Breast epithelium (tissue), 4 donors: ENCODE measurements at regions not wholly inside any gene's neighbourhood (a gene's known extent, or its start where the extent isn't known, plus 50 kb on each side); places are given as distances from the start of the nearest gene placed in this dataset.

Source experiments
- DNase-seq, 2 donors: peaks; one replicate each; pipeline ENCODE4 v3.0.0-alpha.2; 2019; ENCODE audit warnings: low spot score in 2 of 2
- H3K27ac ChIP-seq, 2 donors: fragments of 200-600 bp; sonication (generic) in 1 of 2; one replicate each; pipeline ENCODE4 v1.5.1; 2016 to 2019; ENCODE audit warnings: mild to moderate bottlenecking in 1 of 2
- H3K27me3 ChIP-seq, 2 donors: fragments of 200-600 bp; sonication (generic) in 1 of 2; one replicate each; pipeline versions ENCODE4 v1.5.1 to v1.6.0; 2017 to 2019; ENCODE audit warnings: control low read depth in 1 of 2, mild to moderate bottlenecking in 1 of 2
- H3K36me3 ChIP-seq: fragments of 200-600 bp; one replicate; pipeline ENCODE4 v1.5.1; 2019
- H3K4me1 ChIP-seq, 2 donors: fragments of 200-600 bp; sonication (generic); one replicate each; pipeline ENCODE4 v1.5.1; 2016 to 2019; ENCODE audit warnings: control low read depth in 1 of 2
- H3K4me3 ChIP-seq, 3 donors: fragments of 200-600 bp; sonication (generic); 1 replicate in 2 of 3; 2 replicates in 1 of 3; pipeline ENCODE4 v1.5.1; 2016 to 2019; ENCODE audit warnings: mild to moderate bottlenecking in 3 of 3, moderate library complexity in 2 of 3
- H3K9me3 ChIP-seq, 2 donors: fragments of 200-600 bp; sonication (generic) in 1 of 2; one replicate each; pipeline ENCODE4 v1.5.1; 2016 to 2019; ENCODE audit warnings: control low read depth in 1 of 2
- POLR2A ChIP-seq: fragments of 450-650 bp; IDR thresholded peaks from one replicate; pipeline ENCODE4 v1.6.1; 2016; ENCODE audit warnings: antibody characterized with exemption, mild to moderate bottlenecking, moderate library complexity
- POLR2AphosphoS5 ChIP-seq, 3 donors: sonication (generic); formaldehyde crosslinking; IDR thresholded peaks; one replicate each; pipeline ENCODE4 v1.6.1; 2017; ENCODE audit warnings: antibody characterized with exemption in 3 of 3
- intact Hi-C: fragments of 100-400 bp; cut with DNase I; formaldehyde crosslinking; loops from one replicate; pipeline ENCODE4 v1.15.1; 2023; ENCODE audit warnings: low total_unique reads
- TF ChIP-seq, protein P1 (sequence below), 3 donors: fragments of 450-650 bp; IDR thresholded peaks; one replicate each; pipeline ENCODE4 v1.5.1; 2016 to 2017; ENCODE audit warnings: antibody characterized with exemption in 3 of 3, mild to moderate bottlenecking in 3 of 3, moderate library complexity in 3 of 3

DNA sequence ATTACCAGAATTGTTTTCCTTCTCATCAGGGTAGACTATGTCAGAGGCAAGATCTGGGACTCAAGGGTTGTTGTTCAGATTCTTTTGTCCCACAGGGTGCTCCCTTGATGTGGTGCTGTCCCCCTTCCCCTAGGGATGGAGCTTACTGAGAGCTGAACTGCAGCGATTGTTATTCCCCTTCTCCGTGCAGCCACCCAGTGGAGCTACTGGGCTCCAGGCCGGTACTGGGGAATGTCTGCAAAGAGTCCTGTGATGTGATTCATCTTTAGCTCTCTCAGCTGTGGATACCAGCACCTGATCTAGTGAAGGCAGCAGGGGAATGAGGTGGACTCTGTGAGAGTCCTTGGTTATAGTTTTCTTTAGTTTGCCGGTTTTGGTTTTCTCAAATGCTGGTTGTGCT is 247.4 kb upstream of the HAND2 start:
- H3K4me3 ChIP-seq: no peak overlapping the region
- intact Hi-C loops: no loop called here
- no peak for DNase-seq
- no peaks in the 10 kb centered on the region for H3K36me3 ChIP-seq
- no peaks in the 10 kb centered on the region for H3K27me3 ChIP-seq
- H3K4me1 ChIP-seq: no peaks in the 10 kb centered on the region
- TF ChIP-seq POLR2A: no peak
- H3K27ac ChIP-seq: no peak overlapping the region
- peaks cover 0 to 15% of the 10 kb centered on the region in 2 donors for H3K9me3 ChIP-seq

DNA sequence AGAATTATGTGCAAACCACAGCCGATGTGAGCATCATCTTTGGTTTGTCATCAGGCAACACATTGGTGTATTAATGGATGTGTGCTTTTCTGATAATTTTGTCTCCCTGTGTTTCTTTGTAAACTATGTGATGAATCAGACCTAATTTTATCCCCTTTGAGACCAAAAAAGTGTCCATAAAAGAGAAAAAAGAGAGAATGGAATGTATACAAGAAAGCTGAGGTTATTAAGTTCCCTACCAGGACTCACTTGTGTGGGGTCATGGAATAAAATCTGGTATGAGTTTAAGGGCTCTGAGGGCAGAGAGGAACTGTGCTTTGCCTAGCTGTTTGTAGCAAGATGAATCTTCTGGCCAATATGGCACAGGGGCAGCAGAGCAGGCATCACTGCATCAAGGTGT is 239.5 kb upstream of the HAND2 start:
- intact Hi-C loops: no loop called here
- no peaks in the 10 kb centered on the region for H3K9me3 ChIP-seq
- H3K4me1 ChIP-seq: no peaks in the 10 kb centered on the region
- H3K27me3 ChIP-seq: no peaks in the 10 kb centered on the region
- DNase-seq: no peak
- no peak overlapping the region for H3K4me3 ChIP-seq
- no peaks in the 10 kb centered on the region for H3K36me3 ChIP-seq
- no peak for TF ChIP-seq POLR2A
- TF ChIP-seq, protein P1, sequence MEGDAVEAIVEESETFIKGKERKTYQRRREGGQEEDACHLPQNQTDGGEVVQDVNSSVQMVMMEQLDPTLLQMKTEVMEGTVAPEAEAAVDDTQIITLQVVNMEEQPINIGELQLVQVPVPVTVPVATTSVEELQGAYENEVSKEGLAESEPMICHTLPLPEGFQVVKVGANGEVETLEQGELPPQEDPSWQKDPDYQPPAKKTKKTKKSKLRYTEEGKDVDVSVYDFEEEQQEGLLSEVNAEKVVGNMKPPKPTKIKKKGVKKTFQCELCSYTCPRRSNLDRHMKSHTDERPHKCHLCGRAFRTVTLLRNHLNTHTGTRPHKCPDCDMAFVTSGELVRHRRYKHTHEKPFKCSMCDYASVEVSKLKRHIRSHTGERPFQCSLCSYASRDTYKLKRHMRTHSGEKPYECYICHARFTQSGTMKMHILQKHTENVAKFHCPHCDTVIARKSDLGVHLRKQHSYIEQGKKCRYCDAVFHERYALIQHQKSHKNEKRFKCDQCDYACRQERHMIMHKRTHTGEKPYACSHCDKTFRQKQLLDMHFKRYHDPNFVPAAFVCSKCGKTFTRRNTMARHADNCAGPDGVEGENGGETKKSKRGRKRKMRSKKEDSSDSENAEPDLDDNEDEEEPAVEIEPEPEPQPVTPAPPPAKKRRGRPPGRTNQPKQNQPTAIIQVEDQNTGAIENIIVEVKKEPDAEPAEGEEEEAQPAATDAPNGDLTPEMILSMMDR (IDR thresholded peaks at IDR 0.05): no peak
- TF ChIP-seq POLR2AphosphoS5 (IDR thresholded peaks at IDR 0.05): no peak
- no peak overlapping the region for H3K27ac ChIP-seq

DNA sequence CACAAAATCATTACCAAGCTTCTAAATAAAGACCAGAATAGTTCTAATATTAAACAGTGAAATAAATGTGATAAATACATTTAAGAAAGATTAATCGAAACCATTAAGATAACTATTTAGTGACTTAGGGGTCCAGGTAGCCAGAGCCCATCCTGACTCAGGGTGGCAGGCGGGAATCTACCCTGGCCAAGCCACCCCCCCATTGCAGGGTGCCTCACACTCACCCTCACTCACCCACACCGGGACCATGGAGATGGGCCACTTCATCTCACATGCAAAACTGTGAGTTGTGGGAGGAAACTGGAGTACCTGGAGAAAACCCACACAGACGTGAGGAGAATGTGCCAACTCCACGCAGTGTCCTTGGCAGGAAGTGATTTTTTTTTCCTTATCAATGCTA is 237.6 kb upstream of the HAND2 start:
- DNase-seq: no peak

DNA sequence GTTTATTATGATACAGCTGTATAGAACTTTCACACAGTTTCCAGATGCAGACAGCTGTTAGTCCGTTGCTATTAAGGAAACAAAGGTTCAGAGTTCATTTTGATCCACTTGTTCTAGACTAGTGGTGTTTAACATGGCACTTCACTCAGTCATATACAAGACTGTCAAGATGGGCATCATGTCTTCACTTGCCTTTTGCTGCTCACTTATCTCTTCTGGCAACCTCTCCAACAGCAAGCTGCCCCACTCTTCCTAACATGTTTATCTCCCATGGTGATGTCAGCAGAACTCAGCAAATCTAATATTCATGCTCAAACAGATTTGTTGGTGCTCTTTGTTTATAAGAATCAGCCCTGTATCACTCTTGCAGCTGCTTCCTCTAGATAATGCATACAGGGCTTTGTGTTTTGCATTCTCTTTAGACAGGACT is 236.2 kb upstream of the HAND2 start:
- TF ChIP-seq POLR2A (no peak), POLR2AphosphoS5 (IDR thresholded peaks at IDR 0.05) (no peak)
- no peaks in the 10 kb centered on the region for H3K27me3 ChIP-seq
- no peaks in the 10 kb centered on the region for H3K36me3 ChIP-seq
- no peak for DNase-seq
- intact Hi-C loops: no loop called here
- H3K9me3 ChIP-seq: no peaks in the 10 kb centered on the region
- H3K4me3 ChIP-seq: no peak overlapping the region
- no peaks in the 10 kb centered on the region for H3K4me1 ChIP-seq
- no peak overlapping the region for H3K27ac ChIP-seq

More for the DNA sequence above, 237.6 kb upstream of the HAND2 start:
- no peaks in the 10 kb centered on the region for H3K9me3 ChIP-seq
- TF ChIP-seq, protein P1 (IDR thresholded peaks at IDR 0.05): no peak
- TF ChIP-seq POLR2A: no peak
- TF ChIP-seq POLR2AphosphoS5 (IDR thresholded peaks at IDR 0.05): no peak
- no peaks in the 10 kb centered on the region for H3K36me3 ChIP-seq
- no peak overlapping the region for H3K4me3 ChIP-seq
- no peaks in the 10 kb centered on the region for H3K27me3 ChIP-seq
- intact Hi-C loops: no loop called here
- no peaks in the 10 kb centered on the region for H3K4me1 ChIP-seq
- no peak overlapping the region for H3K27ac ChIP-seq

DNA sequence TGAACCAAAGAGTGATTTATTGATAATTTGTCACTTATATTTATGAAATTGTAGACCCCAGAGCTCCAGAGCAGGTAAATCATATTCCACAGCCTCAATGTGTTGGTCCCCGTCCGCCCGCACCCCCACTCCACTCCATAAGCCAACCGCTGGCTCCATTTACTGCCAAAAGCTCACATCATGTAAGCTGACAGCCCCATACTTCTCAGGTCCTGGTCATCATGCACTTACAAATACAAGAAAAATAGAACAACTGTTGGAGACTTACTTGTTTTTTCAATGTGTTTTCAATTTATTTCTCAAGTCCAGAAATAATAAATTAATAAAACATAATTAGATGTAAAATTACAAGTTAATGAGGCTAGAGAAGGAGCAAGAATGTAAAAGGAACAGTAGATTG is 235.7 kb upstream of the HAND2 start:
- intact Hi-C loops: no loop called here
- H3K4me3 ChIP-seq: no peak overlapping the region
- H3K27me3 ChIP-seq: no peaks in the 10 kb centered on the region
- H3K9me3 ChIP-seq: no peaks in the 10 kb centered on the region
- H3K36me3 ChIP-seq: no peaks in the 10 kb centered on the region
- no peak for TF ChIP-seq POLR2AphosphoS5 (IDR thresholded peaks at IDR 0.05)
- TF ChIP-seq, protein P1 (IDR thresholded peaks at IDR 0.05): no peak
- TF ChIP-seq POLR2A: no peak
- DNase-seq: no peak
- no peak overlapping the region for H3K27ac ChIP-seq
- H3K4me1 ChIP-seq: no peaks in the 10 kb centered on the region

DNA sequence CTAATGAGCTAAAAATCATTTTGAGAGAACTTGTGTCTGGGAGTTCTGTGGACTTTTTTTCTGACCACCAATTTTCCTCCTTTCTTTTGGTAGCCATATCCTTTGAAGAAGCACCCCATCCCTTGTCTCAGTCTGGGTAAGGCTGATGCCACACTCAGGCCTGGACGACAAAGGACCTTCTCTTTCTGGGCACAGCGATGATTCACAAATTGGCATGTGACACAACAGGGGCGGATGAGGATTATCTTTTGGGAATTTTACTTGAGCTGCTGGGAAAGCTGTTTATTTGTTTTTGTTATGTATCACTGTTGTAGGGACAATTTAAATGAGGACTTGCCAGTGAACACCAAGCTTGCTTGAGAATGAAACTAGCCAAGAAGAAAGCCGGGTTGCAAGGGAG is 233.4 kb upstream of the HAND2 start:
- TF ChIP-seq POLR2AphosphoS5 (IDR thresholded peaks at IDR 0.05) (no peak), POLR2A (no peak)
- TF ChIP-seq, protein P1 (IDR thresholded peaks at IDR 0.05): no peak
- no peaks in the 10 kb centered on the region for H3K4me1 ChIP-seq
- no peaks in the 10 kb centered on the region for H3K27me3 ChIP-seq
- no peak overlapping the region for H3K4me3 ChIP-seq
- no peak overlapping the region for H3K27ac ChIP-seq
- H3K9me3 ChIP-seq: no peaks in the 10 kb centered on the region
- no peaks in the 10 kb centered on the region for H3K36me3 ChIP-seq
- no peak for DNase-seq
- intact Hi-C loops: no loop called here
